GM12878 (cell line): ENCODE measurements at regions not wholly inside any gene's neighbourhood (a gene's known extent, or its start where the extent isn't known, plus 50 kb on each side); places are given as distances from the start of the nearest gene placed in this dataset.

ENCODE experiments used
- CTCF ChIP-seq, 3 experiments: IDR thresholded peaks in 2 of 3; conservative IDR thresholded peaks in 1 of 3; 2 replicates each; pipeline ENCODE4 v1.5.1; 2011; ENCODE audit warnings: low read depth in 3 of 3, low read length in 3 of 3, mild to moderate bottlenecking in 3 of 3, control low read depth in 2 of 3, moderate library complexity in 2 of 3, inconsistent platforms in 1 of 3, mixed read lengths in 1 of 3; ENCODE audit not compliant: control insufficient read depth in 2 of 3, insufficient read depth in 1 of 3; ENCODE audit errors: extremely low read depth in 1 of 3
- FOXM1 ChIP-seq: IDR thresholded peaks from 2 replicates; pipeline ENCODE4 v1.6.1; 2012; ENCODE audit warnings: low read depth, mild to moderate bottlenecking, inconsistent platforms, low read length, moderate library complexity
- GATAD2B ChIP-seq: fragments of 450-650 bp; conservative IDR thresholded peaks from 2 replicates; pipeline ENCODE4 v1.6.1; 2017; ENCODE audit warnings: low read depth, mild to moderate bottlenecking, moderate library complexity
- SRF ChIP-seq, 2 experiments: IDR thresholded peaks; 2 replicates each; pipeline ENCODE4 v1.6.1; 2011; ENCODE audit warnings: low read depth in 2 of 2, low read length in 2 of 2, mild to moderate bottlenecking in 1 of 2, moderate library complexity in 1 of 2

- no peak for TF ChIP-seq CTCF (IDR thresholded peaks at IDR 0.05 in 2 of 3, conservative IDR thresholded peaks at IDR 0.05 in 1 of 3; ENCODE audit: control insufficient read depth in 2 of 3, extremely low read depth in 1 of 3, insufficient read depth in 1 of 3, low read depth in 3 of 3, low read length in 3 of 3)
- no peak for TF ChIP-seq SRF (IDR thresholded peaks at IDR 0.05; ENCODE audit: low read depth in 2 of 2, low read length in 2 of 2)
- TF ChIP-seq GATAD2B, result no peak
- TF ChIP-seq FOXM1, result no peak
These were observed 226.1 kb downstream of the COX18 start for GRCh38 chr4:72843466-72843865.
